ENCODE measurements at regions not wholly inside any gene's neighbourhood (a gene's known extent, or its start where the extent isn't known, plus 50 kb on each side); places are given as distances from the start of the nearest gene placed in this dataset.
"Not testable (repeated sequence)": the region's sequence is repeated elsewhere in the genome, so short reads cannot be mapped to it uniquely, and the experiment has no call there.

DNA sequence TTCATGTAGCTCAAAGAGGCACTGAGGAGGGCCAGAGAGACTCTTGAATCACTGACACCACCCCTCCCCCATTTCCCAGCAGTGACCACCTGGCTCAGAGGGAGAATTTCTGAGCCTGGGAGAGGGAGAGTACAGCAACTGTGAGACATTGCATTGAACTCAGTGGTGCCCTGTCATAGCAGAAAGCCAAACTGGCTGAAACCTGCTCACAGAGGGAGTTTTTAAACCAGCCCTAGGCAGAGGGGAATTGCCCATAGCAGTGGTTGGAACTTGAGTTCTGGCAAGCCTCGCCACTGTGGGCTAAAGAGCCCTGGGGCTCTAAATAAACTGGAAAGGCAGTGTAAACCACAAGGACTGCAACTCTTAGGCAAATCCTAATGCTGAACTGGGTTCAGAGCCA lies 243.1 kb downstream of the ADCYAP1 start:
- no peak for DNase-seq (ENCODE audit: low spot score)
- H3K27me3 Mint-ChIP-seq (ENCODE audit: low read depth) = no peaks in the 10 kb centered on the region

DNA sequence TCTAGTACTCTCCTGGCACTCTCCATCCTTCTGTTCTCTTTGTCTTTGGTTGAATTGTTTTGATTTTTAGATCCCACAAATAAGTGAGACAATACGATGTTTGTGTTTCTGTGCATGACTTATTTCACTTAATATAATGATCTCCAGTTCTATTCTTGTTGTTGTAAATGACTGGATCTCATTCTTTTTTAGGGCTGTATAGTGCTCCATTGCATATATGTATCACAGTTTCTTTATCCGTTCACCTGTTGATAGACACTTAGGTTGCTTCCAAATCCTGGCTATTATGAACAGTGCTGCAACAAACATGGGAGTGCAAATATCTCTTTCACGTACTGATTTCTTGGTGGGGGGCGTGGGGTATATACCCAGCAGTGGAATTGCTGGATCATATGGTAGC lies 245.0 kb downstream of the ADCYAP1 start:
- peaks cover 24% of the 10 kb centered on the region for H3K9me3 Mint-ChIP-seq (ENCODE audit: low read depth)
- no peak for DNase-seq (ENCODE audit: low spot score)
- no peaks in the 10 kb centered on the region for H3K4me1 Mint-ChIP-seq (ENCODE audit: low read depth)

More for the DNA sequence above, 243.1 kb downstream of the ADCYAP1 start:
- TF ChIP-seq, protein P1, sequence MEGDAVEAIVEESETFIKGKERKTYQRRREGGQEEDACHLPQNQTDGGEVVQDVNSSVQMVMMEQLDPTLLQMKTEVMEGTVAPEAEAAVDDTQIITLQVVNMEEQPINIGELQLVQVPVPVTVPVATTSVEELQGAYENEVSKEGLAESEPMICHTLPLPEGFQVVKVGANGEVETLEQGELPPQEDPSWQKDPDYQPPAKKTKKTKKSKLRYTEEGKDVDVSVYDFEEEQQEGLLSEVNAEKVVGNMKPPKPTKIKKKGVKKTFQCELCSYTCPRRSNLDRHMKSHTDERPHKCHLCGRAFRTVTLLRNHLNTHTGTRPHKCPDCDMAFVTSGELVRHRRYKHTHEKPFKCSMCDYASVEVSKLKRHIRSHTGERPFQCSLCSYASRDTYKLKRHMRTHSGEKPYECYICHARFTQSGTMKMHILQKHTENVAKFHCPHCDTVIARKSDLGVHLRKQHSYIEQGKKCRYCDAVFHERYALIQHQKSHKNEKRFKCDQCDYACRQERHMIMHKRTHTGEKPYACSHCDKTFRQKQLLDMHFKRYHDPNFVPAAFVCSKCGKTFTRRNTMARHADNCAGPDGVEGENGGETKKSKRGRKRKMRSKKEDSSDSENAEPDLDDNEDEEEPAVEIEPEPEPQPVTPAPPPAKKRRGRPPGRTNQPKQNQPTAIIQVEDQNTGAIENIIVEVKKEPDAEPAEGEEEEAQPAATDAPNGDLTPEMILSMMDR (IDR thresholded peaks at IDR 0.05) = no peak
- no peak overlapping the region for H3K27ac Mint-ChIP-seq (ENCODE audit: unreplicated experiment)
- H3K4me1 Mint-ChIP-seq (ENCODE audit: low read depth) = no peaks in the 10 kb centered on the region
- peaks cover 39% of the 10 kb centered on the region for H3K9me3 Mint-ChIP-seq (ENCODE audit: low read depth)
- H3K4me3 Mint-ChIP-seq (ENCODE audit: unreplicated experiment) = no peak overlapping the region
- peaks cover 6% of the 10 kb centered on the region for H3K36me3 Mint-ChIP-seq (ENCODE audit: low read depth)

DNA sequence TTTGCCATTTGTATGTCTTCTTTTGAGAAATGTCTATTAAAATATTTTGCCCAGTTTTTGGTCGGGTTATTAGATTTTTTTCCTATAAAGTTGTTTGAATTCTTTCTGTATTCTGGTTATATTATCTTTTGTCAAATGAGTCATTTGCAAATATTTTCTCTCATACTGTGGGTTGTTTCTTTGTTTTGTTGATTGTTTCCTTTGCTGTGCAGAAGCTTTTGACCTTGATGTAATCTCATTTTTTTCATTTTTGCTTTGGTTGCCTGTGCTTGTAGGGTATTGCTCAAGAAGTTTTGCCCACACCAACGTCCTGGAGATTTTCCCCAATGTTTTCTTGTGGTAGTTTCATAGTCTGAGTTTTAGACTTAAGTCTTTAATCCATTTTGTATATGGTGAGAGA lies 245.7 kb downstream of the ADCYAP1 start:
- Mint-ChIP-seq H3K36me3 (ENCODE audit: low read depth) (peaks cover 3% of the 10 kb centered on the region), H3K27ac (ENCODE audit: unreplicated experiment) (no peak overlapping the region), H3K4me3 (ENCODE audit: unreplicated experiment) (no peak overlapping the region), H3K9me3 (ENCODE audit: low read depth) (peaks cover 24% of the 10 kb centered on the region), H3K4me1 (ENCODE audit: low read depth) (no peaks in the 10 kb centered on the region), H3K27me3 (ENCODE audit: low read depth) (no peaks in the 10 kb centered on the region)
- no peak for DNase-seq (ENCODE audit: low spot score)
- TF ChIP-seq, protein P1 (IDR thresholded peaks at IDR 0.05) = no peak

More for the DNA sequence above, 245.0 kb downstream of the ADCYAP1 start:
- Mint-ChIP-seq H3K27me3 (ENCODE audit: low read depth) (no peaks in the 10 kb centered on the region), H3K4me3 (ENCODE audit: unreplicated experiment) (no peak overlapping the region), H3K36me3 (ENCODE audit: low read depth) (peaks cover 3% of the 10 kb centered on the region), H3K27ac (ENCODE audit: unreplicated experiment) (no peak overlapping the region)
- TF ChIP-seq, protein P1 (IDR thresholded peaks at IDR 0.05) = no peak

DNA sequence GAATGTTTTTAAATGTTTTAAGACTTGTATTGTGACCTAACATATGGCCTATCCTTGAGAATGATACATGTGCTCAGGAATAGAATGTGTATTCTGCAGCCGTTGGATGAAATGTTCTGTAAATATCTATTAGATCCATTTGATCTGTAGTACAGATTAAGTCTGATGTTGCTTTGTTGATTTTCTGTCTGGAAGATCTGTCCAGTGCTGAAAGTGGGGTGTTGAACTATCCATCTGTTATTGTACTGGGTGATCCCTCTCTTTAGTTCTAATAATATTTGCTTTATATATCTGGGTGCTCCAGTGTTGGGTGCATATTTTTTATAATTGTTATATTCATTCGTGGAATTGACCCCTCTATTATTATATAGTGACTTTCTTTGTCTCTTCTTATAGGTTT lies 248.3 kb downstream of the ADCYAP1 start:
- H3K4me3 Mint-ChIP-seq (ENCODE audit: unreplicated experiment); H3K36me3 Mint-ChIP-seq (ENCODE audit: low read depth); H3K27me3 Mint-ChIP-seq (ENCODE audit: low read depth); H3K4me1 Mint-ChIP-seq (ENCODE audit: low read depth); H3K27ac Mint-ChIP-seq (ENCODE audit: unreplicated experiment); DNase-seq (ENCODE audit: low spot score): not testable (repeated sequence)
- H3K9me3 Mint-ChIP-seq (ENCODE audit: low read depth) = peaks cover 22% of the 10 kb centered on the region

DNA sequence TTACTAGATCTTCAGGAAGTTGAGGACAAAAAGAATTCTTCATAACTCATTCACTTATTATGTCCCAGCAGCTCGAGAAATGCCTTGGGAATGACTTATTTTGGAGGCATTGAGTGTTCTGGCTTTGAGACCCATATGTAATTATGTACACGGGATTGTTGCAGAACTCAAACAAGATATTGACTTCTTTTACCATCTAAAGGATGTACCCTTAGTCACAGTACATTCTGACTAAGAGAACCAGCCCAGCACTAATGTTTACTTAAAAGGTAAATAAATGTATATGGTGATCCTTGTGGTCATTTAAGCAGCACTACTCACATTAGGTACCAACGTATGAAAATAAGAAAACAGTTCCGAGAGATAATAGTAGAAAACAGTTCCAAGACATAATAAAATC lies 268.9 kb downstream of the ADCYAP1 start:
- DNase-seq (ENCODE audit: low spot score) = no peak
- H3K4me3 Mint-ChIP-seq (ENCODE audit: unreplicated experiment) = no peak overlapping the region
- no peak overlapping the region for H3K27ac Mint-ChIP-seq (ENCODE audit: unreplicated experiment)
- H3K4me1 Mint-ChIP-seq (ENCODE audit: low read depth) = no peaks in the 10 kb centered on the region
- TF ChIP-seq, protein P1 (IDR thresholded peaks at IDR 0.05) = no peak
- H3K27me3 Mint-ChIP-seq (ENCODE audit: low read depth) = no peaks in the 10 kb centered on the region
- H3K36me3 Mint-ChIP-seq (ENCODE audit: low read depth) = peaks cover 6% of the 10 kb centered on the region
- peaks cover 16% of the 10 kb centered on the region for H3K9me3 Mint-ChIP-seq (ENCODE audit: low read depth)

DNA sequence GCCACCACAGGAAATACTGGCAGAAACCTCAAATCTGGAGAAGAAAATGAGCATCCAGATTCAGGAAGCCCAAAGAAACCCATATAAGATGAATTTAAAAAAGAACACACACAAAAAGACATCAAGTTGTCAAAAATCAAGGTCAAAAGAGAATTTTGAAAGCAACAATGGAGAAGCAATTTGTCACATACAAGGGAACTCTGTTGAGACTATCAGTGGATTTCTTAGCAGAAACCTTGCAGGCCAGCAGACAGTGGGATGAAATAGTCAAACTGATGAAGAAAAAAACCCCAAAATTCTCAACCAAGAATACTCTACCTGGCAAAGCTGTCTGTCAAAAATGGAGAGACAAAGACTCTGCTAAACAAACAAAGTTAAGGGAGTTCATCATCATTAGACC lies 272.6 kb downstream of the ADCYAP1 start:
- TF ChIP-seq, protein P1 (IDR thresholded peaks at IDR 0.05) = no peak
- Mint-ChIP-seq H3K36me3 (ENCODE audit: low read depth) (peaks cover 6% of the 10 kb centered on the region), H3K4me1 (ENCODE audit: low read depth) (no peaks in the 10 kb centered on the region), H3K27ac (ENCODE audit: unreplicated experiment) (no peak overlapping the region), H3K9me3 (ENCODE audit: low read depth) (peaks cover 39% of the 10 kb centered on the region), H3K4me3 (ENCODE audit: unreplicated experiment) (no peak overlapping the region), H3K27me3 (ENCODE audit: low read depth) (no peaks in the 10 kb centered on the region)
- DNase-seq (ENCODE audit: low spot score) = no peak
